DND-41 (cell line): ENCODE measurements at regions not wholly inside any gene's neighbourhood (a gene's known extent, or its start where the extent isn't known, plus 50 kb on each side); places are given as distances from the start of the nearest gene placed in this dataset.

ENCODE experiments used
- ATAC-seq: fragments of 200-7000 bp; cut with Tn5 transposase; 3 replicates; pipeline ENCODE4 v1.9.1; 2021; ENCODE audit warnings: low read depth; ENCODE audit not compliant: insufficient read depth
- DNase-seq: peaks from one replicate; pipeline ENCODE4 v3.0.0-alpha.2; 2020
- H2AFZ ChIP-seq: 2 replicates; pipeline ENCODE4 v1.6.0; 2012; ENCODE audit warnings: low read depth, low read length
- H3K27ac ChIP-seq: 2 replicates; pipeline ENCODE4 v1.5.1; 2012; ENCODE audit warnings: low read length, inconsistent platforms
- H3K27me3 ChIP-seq: fragments of 200-600 bp; sonication (generic); 2 replicates; pipeline ENCODE4 v1.6.0; 2012; ENCODE audit warnings: low read length, mild to moderate bottlenecking, inconsistent platforms; ENCODE audit not compliant: insufficient read depth, poor library complexity
- H3K36me3 ChIP-seq: 2 replicates; pipeline ENCODE4 v1.5.1; 2012; ENCODE audit warnings: low read length, inconsistent platforms; ENCODE audit not compliant: insufficient read depth
- H3K4me1 ChIP-seq: 2 replicates; pipeline ENCODE4 v1.5.1; 2012; ENCODE audit warnings: mild to moderate bottlenecking, low read length; ENCODE audit not compliant: insufficient read depth
- H3K4me2 ChIP-seq: 2 replicates; pipeline ENCODE4 v1.6.0; 2012; ENCODE audit warnings: mild to moderate bottlenecking, moderate library complexity, low read length, inconsistent platforms; ENCODE audit not compliant: insufficient read depth
- H3K4me3 ChIP-seq, 2 experiments: fragments of 200-600 bp in 1 of 2; shearing (Covaris generic) in 1 of 2; 2 replicates each; pipeline ENCODE4 v1.5.1; 2012 to 2016; ENCODE audit warnings: inconsistent platforms in 2 of 2, low read length in 2 of 2, mild to moderate bottlenecking in 2 of 2, low read depth in 1 of 2, moderate library complexity in 1 of 2
- H3K79me2 ChIP-seq: 2 replicates; pipeline ENCODE4 v1.6.0; 2012; ENCODE audit warnings: low read length, inconsistent platforms; ENCODE audit not compliant: insufficient read depth
- H3K9ac ChIP-seq: 2 replicates; pipeline ENCODE4 v1.6.0; 2012; ENCODE audit warnings: low read depth, mild to moderate bottlenecking, inconsistent platforms, low read length, moderate library complexity
- H3K9me3 ChIP-seq: 2 replicates; pipeline ENCODE4 v1.5.1; 2012; ENCODE audit warnings: low read length, moderate library complexity, mild to moderate bottlenecking, inconsistent platforms; ENCODE audit not compliant: insufficient read depth, severe bottlenecking
- H4K20me1 ChIP-seq: 2 replicates; pipeline ENCODE4 v1.6.0; 2012; ENCODE audit warnings: low read length; ENCODE audit not compliant: insufficient read depth
- CTCF ChIP-seq: IDR thresholded peaks from 2 replicates; pipeline ENCODE4 v1.5.1; 2012; ENCODE audit warnings: borderline replicate concordance, low read length, moderate library complexity, mild to moderate bottlenecking; ENCODE audit not compliant: poor library complexity, severe bottlenecking; ENCODE audit errors: extremely low read depth
- EZH2 ChIP-seq: IDR thresholded peaks from 3 replicates; pipeline ENCODE4 v1.6.1; 2012; ENCODE audit warnings: borderline replicate concordance, low read depth, mild to moderate bottlenecking, moderate library complexity, low read length, inconsistent platforms; ENCODE audit not compliant: severe bottlenecking

- no peaks in the 10 kb centered on the region for H3K9me3 ChIP-seq
- TF ChIP-seq EZH2 (no peak), CTCF (no peak)
- H3K4me1 ChIP-seq, result no peaks in the 10 kb centered on the region
- H3K4me3 ChIP-seq, result no peak overlapping the region
- H3K9ac ChIP-seq, result no peak overlapping the region
- H3K27ac ChIP-seq, result no peak overlapping the region
- ATAC-seq (no peak), DNase-seq (no peak)
- no peaks in the 10 kb centered on the region for H4K20me1 ChIP-seq
- no peak overlapping the region for H2AFZ ChIP-seq
- H3K4me2 ChIP-seq, result no peak overlapping the region
- H3K27me3 ChIP-seq, result no peaks in the 10 kb centered on the region
- no peaks in the 10 kb centered on the region for H3K79me2 ChIP-seq
- H3K36me3 ChIP-seq, result no peaks in the 10 kb centered on the region
These were observed 251.5 kb upstream of the SOX9 start for GRCh38 chr17:71869293-71869692.

- ATAC-seq (no peak), DNase-seq (no peak)
- no peak overlapping the region for H3K4me2 ChIP-seq
- no peak overlapping the region for H3K4me3 ChIP-seq
- H3K27me3 ChIP-seq, result no peaks in the 10 kb centered on the region
- H3K36me3 ChIP-seq, result no peaks in the 10 kb centered on the region
- H4K20me1 ChIP-seq, result no peaks in the 10 kb centered on the region
- no peaks in the 10 kb centered on the region for H3K79me2 ChIP-seq
- no peak overlapping the region for H2AFZ ChIP-seq
- no peak overlapping the region for H3K27ac ChIP-seq
- TF ChIP-seq EZH2 (no peak), CTCF (no peak)
- no peaks in the 10 kb centered on the region for H3K9me3 ChIP-seq
- no peaks in the 10 kb centered on the region for H3K4me1 ChIP-seq
- H3K9ac ChIP-seq, result no peak overlapping the region
These were observed 250.8 kb upstream of the SOX9 start for GRCh38 chr17:71869841-71870545.

- Histone ChIP-seq H2AFZ (no peak overlapping the region), H3K9me3 (no peaks in the 10 kb centered on the region), H3K4me3 (no peak overlapping the region), H3K9ac (no peak overlapping the region), H3K27me3 (no peaks in the 10 kb centered on the region), H3K36me3 (no peaks in the 10 kb centered on the region), H3K4me2 (no peak overlapping the region), H3K79me2 (no peaks in the 10 kb centered on the region), H3K27ac (no peak overlapping the region), H3K4me1 (no peaks in the 10 kb centered on the region), H4K20me1 (no peaks in the 10 kb centered on the region)
- TF ChIP-seq EZH2, result no peak
- no peak for TF ChIP-seq CTCF
- DNase-seq (no peak), ATAC-seq (no peak)
These were observed 250.3 kb upstream of the SOX9 start for GRCh38 chr17:71870546-71870862.
